ENCODE measurements at regions not wholly inside any gene's neighbourhood (a gene's known extent, or its start where the extent isn't known, plus 50 kb on each side); places are given as distances from the start of the nearest gene placed in this dataset.

- H2AFZ ChIP-seq (ENCODE audit: low read length) = no peak overlapping the region
- no peak overlapping the region for H3K18ac ChIP-seq (ENCODE audit: extremely low read depth, low read length)
- H3K14ac ChIP-seq (ENCODE audit: insufficient read length) = no peak overlapping the region
- no peaks in the 10 kb centered on the region for H3K27me3 ChIP-seq (replicated peaks in 1 of 4; ENCODE audit: control insufficient read depth in 3 of 4, extremely low read depth in 1 of 4, insufficient read depth in 3 of 4, low read length in 3 of 4)
- H4K8ac ChIP-seq (ENCODE audit: extremely low read depth, insufficient read depth, low read length) = no peak overlapping the region
- no peak overlapping the region for H3K56ac ChIP-seq (replicated peaks; ENCODE audit: insufficient read length, low read depth, low read length)
- H2BK20ac ChIP-seq (ENCODE audit: low read length) = no peak overlapping the region
- H3K79me2 ChIP-seq (ENCODE audit: control insufficient read depth in 1 of 2, insufficient read depth in 2 of 2, low read length in 2 of 2) = no peaks in the 10 kb centered on the region
- ChIA-PET POLR2A (ENCODE audit: partially characterized antibody) (no interaction called here), CTCF (ENCODE audit: partially characterized antibody) (no interaction called here)
- H4K91ac ChIP-seq (replicated peaks; ENCODE audit: insufficient read length, low read length) = no peak overlapping the region
- H3K79me1 ChIP-seq (ENCODE audit: low read depth, low read length) = no peaks in the 10 kb centered on the region
- H3K4ac ChIP-seq (replicated peaks; ENCODE audit: insufficient read length, low read depth, low read length) = no peak overlapping the region
- no peak overlapping the region for H3K4me3 ChIP-seq (ENCODE audit: extremely low read depth in 1 of 4, insufficient read depth in 2 of 4, low read depth in 3 of 4, low read length in 4 of 4)
- H3K9me3 ChIP-seq (ENCODE audit: insufficient read depth in 2 of 2, low read depth in 1 of 2, low read length in 1 of 2) = no peaks in the 10 kb centered on the region
- no peak for DNase-seq (ENCODE audit: low read depth in 1 of 2, low spot score in 2 of 2)
- peaks cover 0 to 7% (median 3%) of the 10 kb centered on the region in 4 experiments; a peak in 5 of 7 replicates for H3K4me1 ChIP-seq (replicated peaks in 1 of 4; ENCODE audit: control insufficient read depth in 3 of 4, insufficient read depth in 4 of 4, low read length in 3 of 4)
- no peak overlapping the region for H3K27ac ChIP-seq (ENCODE audit: low read depth, low read length)
- no peak overlapping the region for H2AK5ac ChIP-seq (ENCODE audit: low read depth, low read length)
- 86% methylated on average over 4 of the region's 4 CpGs; no CpG with 5 or more reads in 1 of the 2 experiments for WGBS, 2 experiments (ENCODE audit: extremely low coverage in 1 of 2, insufficient coverage in 1 of 2, insufficient read length in 1 of 2, insufficient replicate concordance in 2 of 2, low coverage in 1 of 2, low lambda C conversion rate in 2 of 2, missing lambda C conversion rate in 1 of 2)
- H3K9ac ChIP-seq (replicated peaks in 1 of 4; ENCODE audit: extremely low read depth in 1 of 4, low read depth in 3 of 4, low read length in 3 of 4) = no peak overlapping the region
- no peak overlapping the region for H2BK15ac ChIP-seq (ENCODE audit: low read length)
- no peak overlapping the region for H4K5ac ChIP-seq (ENCODE audit: insufficient read length, low read depth, low read length)
- H2BK5ac ChIP-seq (ENCODE audit: low read depth, low read length) = no peak overlapping the region
- H3K23me2 ChIP-seq (ENCODE audit: low read depth, low read length) = no peaks in the 10 kb centered on the region
- H2BK120ac ChIP-seq (replicated peaks; ENCODE audit: low read depth, low read length) = no peak overlapping the region
- TF ChIP-seq TAF1 (IDR thresholded peaks at IDR 0.05; ENCODE audit: low read depth, low read length) = no peak
- no peak for TF ChIP-seq SIN3A (conservative IDR thresholded peaks at IDR 0.05 in 1 of 2, IDR thresholded peaks at IDR 0.05 in 1 of 2; ENCODE audit: low read depth in 1 of 2, low read length in 2 of 2)
- no peak for TF ChIP-seq PHF8 (conservative IDR thresholded peaks at IDR 0.05; ENCODE audit: low read depth, low read length)
- TF ChIP-seq BACH1 (IDR thresholded peaks at IDR 0.05; ENCODE audit: low read length) = no peak
- TF ChIP-seq TEAD4 (IDR thresholded peaks at IDR 0.05; ENCODE audit: low read depth, low read length) = no peak
- no peak for TF ChIP-seq POU5F1 (IDR thresholded peaks at IDR 0.05; ENCODE audit: low read depth, low read length)
- TF ChIP-seq NRF1 (IDR thresholded peaks at IDR 0.05; ENCODE audit: low read depth, low read length) = no peak
- H4K20me1 ChIP-seq (replicated peaks in 1 of 2; ENCODE audit: control insufficient read depth in 1 of 2, insufficient read depth in 2 of 2, low read length in 2 of 2) = no peaks in the 10 kb centered on the region
- no peak overlapping the region for H2BK12ac ChIP-seq (ENCODE audit: low read depth, low read length)
- H3K4me2 ChIP-seq (ENCODE audit: insufficient read depth in 1 of 2, low read depth in 2 of 2, low read length in 2 of 2) = no peak overlapping the region
- no peak overlapping the region for H3K23ac ChIP-seq (ENCODE audit: insufficient read length)
- no peaks in the 10 kb centered on the region for H3K36me3 ChIP-seq (ENCODE audit: control insufficient read depth in 2 of 4, insufficient read depth in 4 of 4, low read length in 3 of 4)
- FAIRE-seq = no peak
Measured at GRCh38 chr15:45744236-45744589, 109.4 kb downstream of the SQOR start.

Measured in H1 (cell line).